ENCODE measurements at regions not wholly inside any gene's neighbourhood (a gene's known extent, or its start where the extent isn't known, plus 50 kb on each side); places are given as distances from the start of the nearest gene placed in this dataset.

DNA sequence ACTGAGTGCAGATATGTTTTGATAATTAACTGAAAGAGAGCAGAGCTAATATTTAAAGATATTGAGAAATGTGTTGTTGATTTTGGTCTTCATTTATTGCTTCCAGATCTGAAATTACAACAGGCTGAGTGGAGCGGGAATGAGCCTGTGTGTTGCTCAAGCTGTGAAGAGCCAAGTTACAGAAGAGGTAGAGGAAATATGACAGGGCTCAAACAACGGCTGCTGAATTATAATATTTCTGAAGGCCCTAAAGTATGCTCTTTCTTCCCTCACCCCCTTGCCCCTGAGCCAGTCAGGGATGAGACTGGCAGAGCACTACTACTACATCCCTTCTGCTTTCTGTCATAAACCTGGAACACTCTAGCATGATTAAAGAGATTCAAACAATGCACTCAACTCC lies 115.6 kb downstream of the FANCF start:
- no peak for DNase-seq (ENCODE audit: low read depth, low spot score)
- H3K4me3 ChIP-seq (ENCODE audit: low read length), result no peak overlapping the region

DNA sequence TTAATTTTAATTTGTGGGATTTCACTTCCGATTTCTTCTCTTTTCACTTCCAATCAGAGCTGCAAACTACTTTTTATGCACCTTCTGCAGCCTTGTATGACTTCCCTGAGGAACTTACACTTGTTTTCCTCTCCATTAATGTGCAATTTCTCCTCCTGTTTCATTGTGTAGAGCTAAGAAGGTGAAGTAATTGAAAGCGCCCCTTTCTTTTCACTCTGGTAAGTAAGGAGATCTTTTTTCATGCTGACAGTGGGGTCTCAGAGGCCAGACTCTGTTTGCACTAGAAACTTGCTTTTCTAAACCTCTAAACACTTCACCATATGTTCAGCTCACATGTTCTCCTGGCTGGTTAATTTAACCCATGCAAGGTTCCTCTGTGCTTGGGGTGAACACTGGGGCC lies 117.0 kb downstream of the FANCF start:
- no peak for DNase-seq (ENCODE audit: low read depth, low spot score)

DNA sequence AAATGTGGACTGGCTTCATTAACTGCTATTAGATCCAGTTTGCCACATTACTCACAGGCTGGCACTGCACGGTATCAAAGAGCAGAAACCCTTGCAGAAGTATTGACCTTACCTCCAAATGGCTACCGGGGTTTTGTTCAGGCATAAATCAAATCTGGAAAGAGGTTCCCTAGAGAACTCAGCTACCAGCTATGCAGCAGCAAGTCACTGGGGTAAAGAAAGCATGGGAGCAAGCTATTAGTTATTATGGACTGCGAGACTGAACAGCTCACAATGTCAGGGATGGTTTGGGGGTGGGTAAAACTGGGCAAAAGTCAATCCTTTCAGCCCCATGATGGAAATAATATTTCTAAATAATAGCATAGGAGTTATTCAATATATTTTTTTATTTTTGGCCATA lies 128.1 kb downstream of the FANCF start:
- no peak for DNase-seq (ENCODE audit: low read depth, low spot score)
- no peak overlapping the region for H3K4me3 ChIP-seq (ENCODE audit: low read length)

More for the DNA sequence above, 117.0 kb downstream of the FANCF start:
- H3K4me3 ChIP-seq (ENCODE audit: low read length), result no peak overlapping the region

DNA sequence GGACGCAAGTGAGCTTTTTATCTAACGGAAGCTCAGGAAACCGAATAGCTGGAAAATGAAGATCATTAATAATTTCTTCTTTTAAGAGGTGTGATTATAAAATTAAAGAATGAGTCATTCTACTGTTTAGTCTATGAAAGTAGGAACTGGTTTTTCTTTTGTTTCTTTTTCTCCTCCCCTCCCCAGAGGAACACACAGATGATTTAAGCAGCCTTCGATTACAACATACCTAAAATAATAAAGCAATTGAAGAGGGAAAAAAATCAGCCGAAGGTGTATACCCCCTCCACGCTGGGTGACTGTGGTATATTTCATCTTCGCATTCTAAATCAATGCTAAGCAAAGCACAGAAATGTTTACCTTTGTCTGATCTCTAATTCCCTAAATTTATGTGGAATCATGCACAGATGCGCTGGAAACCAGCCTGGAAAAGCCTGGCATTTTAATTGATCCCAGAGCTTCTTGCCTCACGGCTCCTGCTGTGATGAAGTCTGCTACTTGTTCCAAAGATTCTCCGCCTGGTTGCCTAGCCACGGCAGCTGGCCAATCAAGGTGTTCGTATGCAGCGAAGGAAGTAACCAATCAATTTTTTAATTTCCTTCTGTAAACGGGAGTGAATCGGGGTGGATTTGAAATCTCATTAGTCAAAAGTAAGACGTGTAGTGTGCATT lies 133.9 kb downstream of the FANCF start:
- DNase-seq (ENCODE audit: low read depth, low spot score), result no peak
- no peak overlapping the region for H3K4me3 ChIP-seq (ENCODE audit: low read length)

DNA sequence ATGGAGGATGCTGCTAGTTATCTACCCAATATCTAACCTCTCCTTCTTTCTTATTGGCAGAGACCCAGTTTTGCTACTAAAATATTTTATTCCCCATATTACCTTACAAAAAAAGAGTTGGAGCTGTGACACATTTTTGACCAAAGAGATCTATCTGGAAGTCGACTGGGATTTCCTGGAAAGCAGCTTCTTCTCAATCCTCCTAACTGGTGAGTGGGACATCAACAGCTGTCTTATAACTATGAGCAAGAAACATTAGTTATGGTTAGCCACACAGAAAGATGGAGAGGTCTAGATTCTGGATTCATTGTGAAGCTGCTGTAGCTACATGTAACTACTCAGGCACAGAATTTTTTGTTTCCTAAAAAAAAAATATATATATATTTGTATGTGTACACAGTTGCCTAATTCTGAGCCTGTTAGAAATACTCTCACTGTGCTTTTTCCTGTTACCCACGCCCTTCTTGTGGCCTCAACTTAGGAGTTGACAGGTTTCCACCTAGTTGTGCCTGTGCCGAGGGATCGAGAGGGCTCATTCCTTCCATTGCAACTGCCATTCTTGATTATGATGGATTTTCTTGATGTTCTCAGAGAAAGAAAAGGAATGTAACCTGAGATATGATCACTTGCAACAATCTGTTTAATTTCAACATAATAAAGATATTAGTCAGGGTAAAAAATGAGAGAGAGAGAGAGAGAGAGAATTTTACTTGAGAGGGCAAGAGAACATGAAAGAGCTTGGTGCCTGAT lies 142.0 kb downstream of the SLC17A6 start:
- DNase-seq (ENCODE audit: low read depth, low spot score), result no peak
- no peak overlapping the region for H3K4me3 ChIP-seq (ENCODE audit: low read length)

DNA sequence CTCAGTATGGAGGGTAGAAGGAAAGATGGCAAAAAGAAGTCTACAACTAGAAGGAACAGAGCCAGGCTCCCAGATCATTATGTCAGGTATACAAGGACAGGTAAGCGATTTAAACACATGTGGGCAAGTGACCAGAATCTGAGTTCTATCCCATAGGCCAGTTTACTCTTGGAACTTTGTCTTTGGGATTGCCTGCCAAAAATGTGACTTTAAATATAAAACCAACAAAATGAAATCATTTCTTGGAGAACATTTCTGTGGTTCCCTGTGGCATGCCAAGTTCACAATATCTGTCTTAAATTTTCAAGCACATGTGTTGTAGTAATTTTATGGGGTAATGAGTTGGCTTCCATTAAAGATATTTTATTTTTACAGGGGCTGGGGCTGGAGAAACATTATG lies 141.0 kb downstream of the SLC17A6 start:
- no peak overlapping the region for H3K4me3 ChIP-seq (ENCODE audit: low read length)
- DNase-seq (ENCODE audit: low read depth, low spot score), result no peak

DNA sequence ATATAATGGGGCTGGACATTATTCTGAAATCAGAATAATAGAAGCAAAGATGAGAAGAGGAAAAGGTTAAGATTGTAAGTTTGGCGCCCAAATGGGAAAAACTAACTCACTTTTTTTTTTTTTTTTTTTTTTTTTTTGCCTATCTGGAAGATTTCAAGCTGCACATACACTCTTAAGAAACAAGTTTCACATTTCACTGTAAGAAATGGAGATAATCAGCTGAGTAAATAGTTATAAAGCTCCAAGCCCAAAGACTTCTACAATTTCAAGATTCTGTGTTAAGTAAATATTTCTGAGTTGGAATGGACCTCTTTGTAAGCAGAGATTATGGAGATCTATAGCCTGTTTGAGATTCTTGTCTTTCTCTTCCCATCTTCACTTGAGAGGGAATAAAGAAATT lies 140.0 kb downstream of the SLC17A6 start:
- H3K4me3 ChIP-seq (ENCODE audit: low read length), result no peak overlapping the region
- DNase-seq (ENCODE audit: low read depth, low spot score), result no peak

DNA sequence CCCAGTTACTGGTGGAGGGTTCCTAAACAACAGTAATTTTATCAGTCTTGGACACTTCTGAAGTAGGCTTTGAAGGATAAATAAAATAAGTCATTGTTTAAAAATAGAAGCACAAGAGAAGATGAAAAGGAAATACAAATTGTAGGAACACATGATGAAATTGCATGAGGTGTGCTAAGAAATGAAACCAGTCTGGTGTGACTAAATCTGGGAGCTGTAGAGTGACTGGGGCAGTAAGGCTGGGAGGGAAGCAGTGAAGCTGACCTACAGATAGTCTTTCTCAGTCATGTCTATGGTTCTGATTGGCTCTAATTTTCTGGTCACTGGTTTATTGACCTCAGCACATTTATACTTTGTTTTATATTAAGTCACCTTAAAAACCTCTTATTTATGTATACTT lies 139.1 kb downstream of the SLC17A6 start:
- H3K4me3 ChIP-seq (ENCODE audit: low read length), result no peak overlapping the region
- DNase-seq (ENCODE audit: low read depth, low spot score), result no peak

DNA sequence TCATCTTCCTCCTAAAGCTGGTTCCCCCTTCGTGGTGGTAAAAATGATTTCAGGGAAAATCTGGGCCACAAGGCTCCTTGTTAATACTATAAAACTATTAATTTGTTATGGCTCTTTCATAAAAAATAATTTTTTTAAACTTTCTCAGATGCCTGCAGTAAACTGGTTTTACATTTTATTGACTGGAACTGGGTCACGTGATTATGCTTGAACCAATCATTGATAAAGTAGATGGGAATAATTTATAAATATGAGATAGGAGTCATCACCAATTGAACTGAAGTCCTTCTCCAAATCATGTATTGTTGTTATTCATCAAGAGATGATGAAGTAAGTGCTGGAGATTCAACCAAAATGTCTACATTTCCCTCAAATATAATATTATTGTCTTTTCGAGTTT lies 138.4 kb downstream of the SLC17A6 start:
- H3K4me3 ChIP-seq (ENCODE audit: low read length), result no peak overlapping the region
- no peak for DNase-seq (ENCODE audit: low read depth, low spot score)

DNA sequence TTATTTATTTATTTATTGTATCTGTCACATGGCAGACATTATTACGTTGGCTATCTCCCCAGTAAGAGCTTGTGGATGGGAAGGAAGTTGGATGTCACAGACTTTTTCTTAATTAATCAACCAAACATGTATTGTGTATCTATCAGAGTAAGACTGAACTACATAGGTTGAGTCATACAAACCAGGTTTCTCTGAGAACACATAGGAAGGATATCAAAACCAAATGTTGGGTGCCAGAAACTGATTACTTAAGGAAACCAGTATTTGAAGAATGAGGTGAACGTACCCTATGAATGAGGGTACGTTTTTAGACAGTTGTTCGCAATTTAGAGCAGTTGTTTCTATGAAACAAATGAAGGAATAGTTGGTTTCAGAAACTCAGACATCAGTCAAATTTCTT lies 136.4 kb downstream of the SLC17A6 start:
- no peak for DNase-seq (ENCODE audit: low read depth, low spot score)
- H3K4me3 ChIP-seq (ENCODE audit: low read length), result no peak overlapping the region

DNA sequence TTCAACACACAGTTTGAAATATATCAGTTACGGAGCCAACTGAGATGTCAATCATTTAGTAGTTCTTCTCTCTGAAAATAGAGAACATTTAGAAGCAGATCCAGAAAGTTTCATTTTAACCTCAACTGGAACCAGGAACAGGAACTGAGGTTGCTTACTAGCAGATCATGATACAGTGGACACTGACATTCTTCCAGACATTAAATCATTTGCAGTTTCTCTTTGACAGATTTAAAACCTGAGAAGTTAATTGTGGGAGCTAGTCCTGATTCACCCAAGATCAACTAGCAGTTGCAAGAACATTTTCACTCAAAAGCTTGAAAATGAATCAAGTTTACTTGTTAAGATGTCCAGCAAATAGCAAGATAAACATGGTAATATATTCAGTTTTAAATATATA lies 135.4 kb downstream of the SLC17A6 start:
- no peak for DNase-seq (ENCODE audit: low read depth, low spot score)
- no peak overlapping the region for H3K4me3 ChIP-seq (ENCODE audit: low read length)

DNA sequence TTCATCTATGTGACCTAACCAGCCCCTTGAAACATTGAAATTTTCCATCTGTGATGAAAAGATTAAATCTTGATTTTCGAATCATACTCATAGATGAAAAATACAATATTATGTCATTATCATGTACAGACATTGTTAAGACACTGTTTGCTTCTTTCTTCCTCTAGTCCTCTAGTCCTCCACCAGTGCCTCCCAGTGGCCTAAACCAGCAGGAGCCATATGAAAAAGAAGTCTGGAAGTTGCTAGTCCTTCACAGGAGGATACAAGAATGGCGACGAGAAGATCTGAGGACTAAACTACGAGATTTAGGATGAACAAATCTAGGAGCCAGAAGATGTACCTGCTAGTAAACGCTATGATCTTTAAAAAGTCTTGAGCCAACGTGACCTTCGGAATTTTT lies 134.1 kb downstream of the SLC17A6 start:
- no peak for DNase-seq (ENCODE audit: low read depth, low spot score)
- H3K4me3 ChIP-seq (ENCODE audit: low read length), result no peak overlapping the region

DNA sequence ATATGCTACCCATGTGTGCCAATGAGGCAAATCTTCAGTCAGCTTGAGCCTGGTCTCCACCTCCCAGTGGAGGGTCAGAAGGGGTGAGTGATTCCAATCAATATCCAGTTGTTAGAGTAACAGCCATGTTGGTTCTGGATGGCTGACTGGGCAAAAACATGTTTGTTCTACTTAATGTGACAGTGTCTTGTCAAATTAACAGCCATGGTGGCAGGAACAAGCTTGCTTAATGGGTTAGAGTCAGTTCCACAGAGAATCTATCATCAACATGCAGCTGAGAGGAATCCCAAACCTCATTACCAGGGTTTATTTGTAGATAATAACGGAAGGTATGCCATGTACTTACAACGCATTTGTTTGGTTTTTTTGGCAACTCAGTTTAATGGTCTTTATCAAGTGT lies 133.2 kb downstream of the SLC17A6 start:
- no peak for DNase-seq (ENCODE audit: low read depth, low spot score)

DNA sequence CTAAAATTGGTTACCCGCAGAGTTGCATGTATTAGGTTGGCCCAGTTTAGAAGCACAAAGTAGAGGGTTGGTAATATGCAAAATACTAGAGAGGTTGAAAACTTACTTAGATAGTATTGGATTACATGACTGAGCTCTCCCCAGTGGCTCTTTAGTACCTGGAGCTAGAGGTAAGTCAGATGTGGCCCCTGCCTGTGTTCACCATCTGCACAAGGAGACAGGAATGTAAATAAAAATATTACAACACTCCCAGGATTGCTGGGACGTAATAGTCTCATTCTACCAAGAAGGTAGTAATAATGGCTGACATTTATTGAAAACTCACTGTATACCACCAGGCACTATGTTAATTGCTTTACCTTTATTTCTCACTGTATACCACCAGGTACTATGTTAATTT lies 129.6 kb downstream of the SLC17A6 start:
- no peak overlapping the region for H3K4me3 ChIP-seq (ENCODE audit: low read length)
- no peak for DNase-seq (ENCODE audit: low read depth, low spot score)

More for the DNA sequence above, 133.2 kb downstream of the SLC17A6 start:
- H3K4me3 ChIP-seq (ENCODE audit: low read length), result no peak overlapping the region

DNA sequence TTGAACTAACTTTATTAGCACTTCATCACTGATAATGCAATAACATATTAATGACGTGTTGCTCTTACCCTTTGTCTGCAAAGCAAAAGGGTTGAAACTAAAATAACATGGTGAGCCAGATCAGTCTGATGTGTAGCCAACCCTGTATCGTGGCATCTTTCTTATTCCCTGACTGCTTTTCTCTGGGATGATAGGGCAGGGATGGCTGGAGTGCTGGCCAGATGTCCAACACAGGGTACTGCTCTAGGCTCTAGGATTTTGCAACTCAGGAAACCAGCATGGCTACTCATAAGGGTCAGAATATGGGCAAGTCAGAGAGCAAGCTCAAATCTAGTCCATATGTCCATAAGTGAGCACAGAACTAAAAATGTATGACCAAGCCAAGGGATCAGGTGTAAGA lies 129.1 kb downstream of the SLC17A6 start:
- no peak overlapping the region for H3K4me3 ChIP-seq (ENCODE audit: low read length)
- no peak for DNase-seq (ENCODE audit: low read depth, low spot score)

DNA sequence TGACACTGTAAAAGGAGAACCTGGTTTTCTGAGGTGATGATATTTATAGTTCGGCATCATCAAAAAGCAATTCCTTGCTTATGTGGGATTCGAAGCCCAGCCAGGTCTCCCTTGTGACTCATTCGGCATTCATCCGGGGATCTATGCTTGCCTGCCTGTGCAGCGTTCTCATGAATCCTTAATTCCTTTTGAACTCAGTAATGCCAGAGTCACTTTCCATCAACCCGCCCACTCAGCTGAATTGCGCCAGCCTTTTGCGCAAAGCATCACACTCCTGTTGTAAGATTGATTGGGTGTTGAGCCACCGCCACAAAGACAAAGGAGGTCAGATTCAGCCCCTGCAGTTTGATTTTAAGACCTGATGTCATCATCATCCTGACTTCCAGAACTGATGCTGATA lies 128.6 kb downstream of the SLC17A6 start:
- H3K4me3 ChIP-seq (ENCODE audit: low read length), result no peak overlapping the region
- no peak for DNase-seq (ENCODE audit: low read depth, low spot score)

DNA sequence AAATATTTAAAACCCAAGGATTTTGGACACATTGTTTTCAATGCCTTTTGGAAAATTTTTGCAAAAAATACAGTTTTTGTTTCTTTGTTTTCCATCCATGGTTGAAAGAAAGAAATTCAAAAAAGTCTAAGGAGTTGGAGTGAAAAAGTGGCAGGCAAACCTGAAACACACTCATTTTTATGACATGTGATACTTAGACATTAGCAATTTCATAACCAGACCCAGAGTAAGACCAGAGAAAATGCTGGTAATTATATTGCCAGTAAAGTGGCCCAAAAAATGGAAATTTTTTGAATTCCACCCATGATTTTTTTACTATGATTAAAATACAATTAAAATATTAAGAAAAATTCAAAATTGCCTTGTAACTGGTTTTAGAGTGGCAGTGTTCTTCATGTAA lies 128.2 kb downstream of the SLC17A6 start:
- no peak for DNase-seq (ENCODE audit: low read depth, low spot score)
- no peak overlapping the region for H3K4me3 ChIP-seq (ENCODE audit: low read length)

DNA sequence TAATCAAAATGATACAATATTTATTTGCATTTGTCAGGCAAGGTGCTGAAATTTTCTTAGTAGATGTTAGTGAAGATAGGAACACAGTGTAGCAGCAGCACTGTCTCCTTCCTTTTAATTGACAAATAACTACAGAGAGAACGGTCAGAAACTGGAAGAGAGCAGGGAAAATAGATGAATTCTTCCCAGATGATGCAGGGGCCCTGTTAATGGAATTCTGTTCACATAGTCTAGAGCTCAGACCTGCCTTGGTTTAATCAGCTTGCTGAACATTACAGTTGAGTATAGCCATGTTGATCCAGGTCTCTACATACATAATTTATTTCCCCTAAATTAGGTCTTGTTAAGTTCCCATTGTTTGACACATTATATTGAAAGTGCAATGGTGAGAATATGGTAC lies 127.4 kb downstream of the SLC17A6 start:
- no peak for DNase-seq (ENCODE audit: low read depth, low spot score)
- H3K4me3 ChIP-seq (ENCODE audit: low read length), result no peak overlapping the region

DNA sequence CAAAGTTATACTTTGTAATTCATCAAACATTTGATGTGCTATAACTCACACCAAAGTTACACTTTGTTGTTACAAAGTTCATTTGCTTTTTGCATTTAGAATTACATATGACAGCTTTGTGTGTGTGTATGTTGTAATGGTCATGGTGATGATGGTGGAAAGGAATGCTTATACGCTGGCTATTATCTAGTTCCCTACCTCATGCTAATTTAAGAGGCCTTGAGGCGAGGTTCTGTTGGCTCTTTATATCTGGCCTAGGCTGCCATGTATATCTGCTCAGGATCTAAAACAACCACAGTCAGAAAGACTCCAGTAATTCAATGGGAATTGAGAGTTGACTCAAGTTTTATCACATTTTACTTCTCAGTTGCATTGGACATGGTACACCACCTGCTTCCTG lies 123.4 kb downstream of the SLC17A6 start:
- DNase-seq (ENCODE audit: low read depth, low spot score), result no peak
- H3K4me3 ChIP-seq (ENCODE audit: low read length), result no peak overlapping the region

DNA sequence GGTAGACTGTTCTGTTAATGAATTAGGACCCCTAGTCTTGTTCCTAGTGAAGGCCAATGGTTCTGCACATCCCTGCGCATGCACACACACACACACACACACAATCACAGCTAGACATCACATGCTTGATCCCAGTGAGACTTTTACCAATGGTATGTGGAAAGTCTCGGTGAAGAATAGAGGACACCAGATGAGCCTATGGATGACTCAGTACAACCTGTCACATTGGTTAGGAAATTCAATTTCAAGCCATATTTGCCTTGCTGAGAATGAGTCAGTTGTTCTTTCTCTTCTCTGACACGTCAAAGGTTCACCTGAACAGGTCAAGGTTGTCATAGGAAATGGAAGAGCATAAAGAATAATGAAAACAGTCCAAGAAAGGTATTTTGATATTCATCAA lies 122.0 kb downstream of the SLC17A6 start:
- no peak overlapping the region for H3K4me3 ChIP-seq (ENCODE audit: low read length)
- DNase-seq (ENCODE audit: low read depth, low spot score), result no peak

DNA sequence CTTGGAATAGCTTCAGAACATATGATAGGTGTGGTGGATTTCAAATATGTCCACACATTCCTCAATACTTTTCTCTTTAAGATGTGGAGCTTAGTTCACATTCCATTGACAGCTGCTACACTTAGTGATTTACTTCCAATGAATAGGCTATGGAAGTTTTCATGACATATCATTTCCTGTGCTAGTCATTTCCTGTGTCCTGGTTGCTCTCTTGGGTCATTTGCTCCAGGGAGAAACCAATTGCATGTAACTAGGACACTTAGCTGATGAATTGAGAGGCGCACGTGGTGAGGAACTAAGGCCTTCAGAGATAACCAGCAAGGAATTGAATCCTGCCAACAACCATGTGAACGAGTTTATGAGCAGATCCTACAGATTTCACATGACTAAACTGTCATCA lies 120.9 kb downstream of the SLC17A6 start:
- no peak for DNase-seq (ENCODE audit: low read depth, low spot score)
- no peak overlapping the region for H3K4me3 ChIP-seq (ENCODE audit: low read length)

All from Jurkat, Clone E6-1 (cell line).